ENCODE measurements at regions not wholly inside any gene's neighbourhood (a gene's known extent, or its start where the extent isn't known, plus 50 kb on each side); places are given as distances from the start of the nearest gene placed in this dataset.

- no peak for DNase-seq (ENCODE audit: low read depth)
- TF ChIP-seq CTCF (IDR thresholded peaks at IDR 0.05; ENCODE audit: low read depth, low read length) (no peak), POLR2A (IDR thresholded peaks at IDR 0.05; ENCODE audit: extremely low read depth, insufficient read length) (no peak), MYC (IDR thresholded peaks at IDR 0.05; ENCODE audit: low read depth, low read length) (no peak), MAX (IDR thresholded peaks at IDR 0.05; ENCODE audit: low read depth, low read length) (no peak)
- no peak overlapping the region for H3K4me3 ChIP-seq (ENCODE audit: low read depth, low read length)
These were observed 234.5 kb upstream of the PRDM1 start for GRCh38 chr6:105851606-105852005.

- TF ChIP-seq POLR2A (IDR thresholded peaks at IDR 0.05; ENCODE audit: extremely low read depth, insufficient read length) (no peak), MYC (IDR thresholded peaks at IDR 0.05; ENCODE audit: low read depth, low read length) (no peak), CTCF (IDR thresholded peaks at IDR 0.05; ENCODE audit: low read depth, low read length) (no peak), MAX (IDR thresholded peaks at IDR 0.05; ENCODE audit: low read depth, low read length) (no peak)
- H3K4me3 ChIP-seq (ENCODE audit: low read depth, low read length): no peak overlapping the region
- no peak for DNase-seq (ENCODE audit: low read depth)
These were observed 235.0 kb upstream of the PRDM1 start for GRCh38 chr6:105851113-105851580.

GRCh38 chr6:105850261-105851112 is 235.6 kb upstream of the PRDM1 start:
- TF ChIP-seq MYC (IDR thresholded peaks at IDR 0.05; ENCODE audit: low read depth, low read length) (no peak), MAX (IDR thresholded peaks at IDR 0.05; ENCODE audit: low read depth, low read length) (no peak), POLR2A (IDR thresholded peaks at IDR 0.05; ENCODE audit: extremely low read depth, insufficient read length) (no peak), CTCF (IDR thresholded peaks at IDR 0.05; ENCODE audit: low read depth, low read length) (no peak)
- no peak for DNase-seq (ENCODE audit: low read depth)

GRCh38 chr6:105849746-105850145 is 236.4 kb upstream of the PRDM1 start:
- no peak overlapping the region for H3K4me3 ChIP-seq (ENCODE audit: low read depth, low read length)
- TF ChIP-seq MYC (IDR thresholded peaks at IDR 0.05; ENCODE audit: low read depth, low read length): no peak
- TF ChIP-seq MAX (IDR thresholded peaks at IDR 0.05; ENCODE audit: low read depth, low read length): no peak
- no peak for TF ChIP-seq POLR2A (IDR thresholded peaks at IDR 0.05; ENCODE audit: extremely low read depth, insufficient read length)
- no peak for TF ChIP-seq CTCF (IDR thresholded peaks at IDR 0.05; ENCODE audit: low read depth, low read length)
- DNase-seq (ENCODE audit: low read depth): no peak

More at GRCh38 chr6:105850261-105851112, 235.6 kb upstream of the PRDM1 start:
- no peak overlapping the region for H3K4me3 ChIP-seq (ENCODE audit: low read depth, low read length)

GRCh38 chr6:105847433-105847832 is 238.7 kb upstream of the PRDM1 start:
- no peak for DNase-seq (ENCODE audit: low read depth)
- no peak overlapping the region for H3K4me3 ChIP-seq (ENCODE audit: low read depth, low read length)
- TF ChIP-seq MAX (IDR thresholded peaks at IDR 0.05; ENCODE audit: low read depth, low read length): no peak
- TF ChIP-seq CTCF (IDR thresholded peaks at IDR 0.05; ENCODE audit: low read depth, low read length): no peak
- TF ChIP-seq MYC (IDR thresholded peaks at IDR 0.05; ENCODE audit: low read depth, low read length): no peak
- TF ChIP-seq POLR2A (IDR thresholded peaks at IDR 0.05; ENCODE audit: extremely low read depth, insufficient read length): no peak
